ENCODE measurements at regions not wholly inside any gene's neighbourhood (a gene's known extent, or its start where the extent isn't known, plus 50 kb on each side); places are given as distances from the start of the nearest gene placed in this dataset.
"Not testable (repeated sequence)": the region's sequence is repeated elsewhere in the genome, so short reads cannot be mapped to it uniquely, and the experiment has no call there.

DNA sequence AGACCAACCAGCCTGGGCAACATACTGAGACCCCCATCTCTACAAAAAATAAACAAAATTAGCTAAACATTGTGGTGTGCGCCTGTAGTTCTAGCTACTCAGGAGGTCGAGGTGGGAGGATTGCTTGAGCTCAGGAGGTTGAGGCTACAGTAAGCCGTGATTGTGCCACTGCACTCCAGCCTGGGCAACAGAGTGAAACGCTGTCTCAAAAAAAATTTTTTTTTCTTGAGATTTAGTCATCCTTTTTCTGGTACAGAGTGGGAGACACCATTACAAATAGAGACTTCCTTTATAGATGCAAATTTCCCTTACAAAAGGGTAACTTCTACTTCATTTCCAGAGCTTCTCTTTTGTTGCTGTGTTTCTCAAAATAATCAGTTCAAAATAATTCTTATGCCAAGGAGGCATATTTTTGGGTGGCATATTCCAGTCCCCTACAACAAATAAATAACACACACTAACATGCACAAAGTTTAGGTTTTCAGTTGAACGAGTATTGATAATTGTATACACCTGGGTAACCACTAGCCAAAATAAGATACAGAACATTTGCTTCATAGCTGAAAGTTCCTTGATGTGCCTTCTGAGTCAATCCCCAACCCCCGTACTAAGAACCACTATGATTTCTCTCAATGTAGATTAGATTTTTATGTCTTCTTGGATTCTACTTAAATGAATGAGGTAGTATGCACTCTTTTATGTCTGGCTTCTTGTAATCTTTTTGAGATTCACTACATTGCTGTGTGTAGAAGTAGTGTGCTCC lies 248.9 kb upstream of the PROK2 start:
- intact Hi-C loops (cut with DNase I): no loop called here
- DNase-seq (ENCODE audit: extremely low spot score in 2 of 2): no peak
- no peak overlapping the region for H3K27ac ChIP-seq

DNA sequence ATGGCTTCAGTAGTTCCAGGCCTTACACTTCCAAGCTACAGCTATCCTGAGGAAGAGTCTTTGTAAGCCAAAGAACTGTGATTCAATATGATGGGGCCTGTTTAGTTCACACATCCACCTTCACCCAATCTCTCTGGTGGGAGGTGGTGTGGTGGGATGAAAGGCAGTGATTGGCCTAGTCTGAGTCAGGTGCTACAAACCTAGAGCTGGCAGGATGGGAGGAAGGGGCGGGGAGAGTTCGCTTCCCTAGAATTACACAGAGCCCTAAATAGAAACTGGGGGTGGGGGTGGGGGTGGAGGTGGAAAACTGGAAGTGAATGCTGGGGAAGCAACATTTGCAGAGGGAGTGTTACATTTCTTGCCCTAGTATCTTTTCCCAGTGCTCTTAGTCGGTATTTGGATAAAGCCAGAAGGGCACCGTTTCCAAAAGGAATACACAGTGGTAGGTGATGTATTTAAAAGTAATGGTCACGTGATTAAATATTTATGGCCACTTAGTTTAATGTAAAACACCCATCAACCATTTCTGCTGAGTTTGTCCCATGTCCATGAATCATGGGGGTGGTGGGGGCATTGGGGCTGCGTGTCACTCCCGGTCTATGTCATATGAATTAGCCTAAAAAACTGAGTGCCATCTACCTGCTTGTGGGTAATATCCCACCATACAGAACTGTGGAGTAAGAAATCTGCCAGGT lies 247.6 kb upstream of the PROK2 start:
- no peaks in the 10 kb centered on the region for H3K9me3 ChIP-seq
- no peak overlapping the region for H3K27ac ChIP-seq
- H3K4me1 ChIP-seq: no peaks in the 10 kb centered on the region
- no peak for DNase-seq (ENCODE audit: extremely low spot score in 2 of 2)
- no peak overlapping the region for H3K4me3 ChIP-seq
- no peaks in the 10 kb centered on the region for H3K36me3 ChIP-seq
- H3K27me3 ChIP-seq: no peaks in the 10 kb centered on the region
- intact Hi-C loops (cut with DNase I): no loop called here
- TF ChIP-seq, protein P1, sequence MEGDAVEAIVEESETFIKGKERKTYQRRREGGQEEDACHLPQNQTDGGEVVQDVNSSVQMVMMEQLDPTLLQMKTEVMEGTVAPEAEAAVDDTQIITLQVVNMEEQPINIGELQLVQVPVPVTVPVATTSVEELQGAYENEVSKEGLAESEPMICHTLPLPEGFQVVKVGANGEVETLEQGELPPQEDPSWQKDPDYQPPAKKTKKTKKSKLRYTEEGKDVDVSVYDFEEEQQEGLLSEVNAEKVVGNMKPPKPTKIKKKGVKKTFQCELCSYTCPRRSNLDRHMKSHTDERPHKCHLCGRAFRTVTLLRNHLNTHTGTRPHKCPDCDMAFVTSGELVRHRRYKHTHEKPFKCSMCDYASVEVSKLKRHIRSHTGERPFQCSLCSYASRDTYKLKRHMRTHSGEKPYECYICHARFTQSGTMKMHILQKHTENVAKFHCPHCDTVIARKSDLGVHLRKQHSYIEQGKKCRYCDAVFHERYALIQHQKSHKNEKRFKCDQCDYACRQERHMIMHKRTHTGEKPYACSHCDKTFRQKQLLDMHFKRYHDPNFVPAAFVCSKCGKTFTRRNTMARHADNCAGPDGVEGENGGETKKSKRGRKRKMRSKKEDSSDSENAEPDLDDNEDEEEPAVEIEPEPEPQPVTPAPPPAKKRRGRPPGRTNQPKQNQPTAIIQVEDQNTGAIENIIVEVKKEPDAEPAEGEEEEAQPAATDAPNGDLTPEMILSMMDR (IDR thresholded peaks at IDR 0.05): no peak
- TF ChIP-seq POLR2A (IDR thresholded peaks at IDR 0.05) (no peak), POLR2AphosphoS5 (IDR thresholded peaks at IDR 0.05; ENCODE audit: insufficient read depth in 1 of 2, low read depth in 1 of 2) (no peak)

More for the DNA sequence above, 248.9 kb upstream of the PROK2 start:
- Histone ChIP-seq H3K27me3 (no peaks in the 10 kb centered on the region), H3K9me3 (no peaks in the 10 kb centered on the region), H3K4me3 (no peak overlapping the region), H3K4me1 (no peaks in the 10 kb centered on the region), H3K36me3 (no peaks in the 10 kb centered on the region)
- no peak for TF ChIP-seq POLR2AphosphoS5 (IDR thresholded peaks at IDR 0.05; ENCODE audit: insufficient read depth in 1 of 2, low read depth in 1 of 2)

DNA sequence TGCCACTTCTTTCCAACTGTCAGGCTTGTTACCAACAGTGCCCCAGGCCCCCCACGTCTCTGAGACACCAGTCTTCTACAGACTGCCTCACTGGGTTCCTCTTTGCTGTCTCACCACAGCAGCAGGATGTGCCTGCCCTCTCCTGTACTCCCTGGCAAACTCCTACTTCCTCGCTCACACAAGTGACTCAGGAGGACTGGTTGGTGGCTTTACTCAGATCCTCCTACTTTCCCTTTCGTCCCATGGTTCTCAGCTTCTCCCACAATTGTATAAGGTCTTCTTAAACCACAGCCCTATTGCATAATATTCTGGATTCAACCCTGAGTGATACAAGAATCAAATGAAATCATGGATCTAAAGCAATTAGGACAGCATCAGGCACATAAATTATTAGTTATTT lies 246.6 kb upstream of the PROK2 start:
- Histone ChIP-seq H3K36me3 (no peaks in the 10 kb centered on the region), H3K9me3 (no peaks in the 10 kb centered on the region), H3K4me1 (no peaks in the 10 kb centered on the region), H3K27ac (no peak overlapping the region), H3K4me3 (no peak overlapping the region), H3K27me3 (no peaks in the 10 kb centered on the region)
- TF ChIP-seq, protein P1 (IDR thresholded peaks at IDR 0.05): no peak
- no peak for TF ChIP-seq POLR2A (IDR thresholded peaks at IDR 0.05)
- TF ChIP-seq POLR2AphosphoS5 (IDR thresholded peaks at IDR 0.05; ENCODE audit: insufficient read depth in 1 of 2, low read depth in 1 of 2): no peak
- intact Hi-C loops (cut with DNase I): no loop called here
- no peak for DNase-seq (ENCODE audit: extremely low spot score in 2 of 2)

DNA sequence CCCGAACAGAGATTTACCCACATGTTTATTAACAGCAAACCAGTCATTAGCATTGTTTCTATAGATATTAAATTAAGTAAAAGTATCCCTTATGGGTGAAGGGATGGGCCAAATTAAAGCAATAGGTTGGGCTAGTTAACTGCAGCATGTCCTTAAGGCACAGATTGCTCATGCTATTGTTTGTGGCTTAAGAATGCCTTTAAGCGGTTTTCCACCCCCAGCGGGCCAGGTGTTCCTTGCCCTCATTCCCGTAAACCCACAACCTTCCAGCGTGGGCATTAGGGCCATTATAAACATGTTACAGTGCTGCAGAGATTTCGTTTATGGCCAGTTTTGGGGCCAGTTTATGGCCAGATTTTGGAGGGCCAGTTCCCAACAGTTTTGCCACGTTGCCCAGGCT lies 245.3 kb upstream of the PROK2 start:
- H3K4me3 ChIP-seq; H3K27me3 ChIP-seq; H3K36me3 ChIP-seq; H3K27ac ChIP-seq; H3K4me1 ChIP-seq; DNase-seq (ENCODE audit: extremely low spot score in 2 of 2); H3K9me3 ChIP-seq; intact Hi-C loops (cut with DNase I): not testable (repeated sequence)

DNA sequence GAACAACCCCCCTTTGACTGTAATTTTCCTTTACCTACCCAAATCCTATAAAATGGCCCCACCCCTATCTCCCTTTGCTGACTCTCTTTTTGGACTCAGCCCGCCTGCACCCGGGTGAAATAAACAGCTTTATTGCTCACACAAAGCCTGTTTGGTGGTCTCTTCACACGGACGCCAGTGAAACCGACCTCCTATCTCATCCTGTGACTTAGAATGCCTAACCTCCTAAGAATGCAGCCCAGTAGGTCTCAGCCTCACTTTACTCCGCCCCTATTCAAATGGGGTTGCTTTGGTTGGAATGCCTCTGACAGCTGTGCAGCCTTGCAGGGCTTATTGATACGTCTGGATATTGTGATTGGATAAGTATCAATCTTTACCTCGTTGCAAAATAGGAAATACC lies 243.8 kb upstream of the PROK2 start:
- H3K4me3 ChIP-seq; H3K27ac ChIP-seq; DNase-seq (ENCODE audit: extremely low spot score in 2 of 2); intact Hi-C loops (cut with DNase I); H3K4me1 ChIP-seq; H3K36me3 ChIP-seq; H3K9me3 ChIP-seq; H3K27me3 ChIP-seq: not testable (repeated sequence)

GRCh38 chr3:72028307-72028706 lies 243.4 kb upstream of the PROK2 start:
- H3K36me3 ChIP-seq; H3K4me3 ChIP-seq; H3K4me1 ChIP-seq; H3K27ac ChIP-seq; H3K27me3 ChIP-seq; intact Hi-C loops (cut with DNase I); DNase-seq (ENCODE audit: extremely low spot score in 2 of 2); H3K9me3 ChIP-seq: not testable (repeated sequence)

GRCh38 chr3:72027728-72028127 lies 242.8 kb upstream of the PROK2 start:
- H3K36me3 ChIP-seq; H3K4me1 ChIP-seq; H3K27ac ChIP-seq; intact Hi-C loops (cut with DNase I); DNase-seq (ENCODE audit: extremely low spot score in 2 of 2); H3K9me3 ChIP-seq; H3K4me3 ChIP-seq; H3K27me3 ChIP-seq: not testable (repeated sequence)

Measured in vagina (tissue), 2 donors.